IPS DF 4.7 (cell line): ENCODE measurements at regions not wholly inside any gene's neighbourhood (a gene's known extent, or its start where the extent isn't known, plus 50 kb on each side); places are given as distances from the start of the nearest gene placed in this dataset.
"Not testable (repeated sequence)": the region's sequence is repeated elsewhere in the genome, so short reads cannot be mapped to it uniquely, and the experiment has no call there.

Experiments
- DNase-seq: peaks from one replicate; pipeline ENCODE4 v3.0.0-alpha.2; 2013; ENCODE audit warnings: low spot score; ENCODE audit errors: extremely low read depth

- DNase-seq = no peak
Measured at GRCh38 chr2:6109831-6110230, 417.6 kb downstream of the SOX11 start.

GRCh38 chr2:6111781-6112261 is 419.6 kb downstream of the SOX11 start:
- no peak for DNase-seq

- DNase-seq = no peak
Measured at GRCh38 chr2:6113786-6114185, 421.6 kb downstream of the SOX11 start.

GRCh38 chr2:6127718-6128117 is 435.5 kb downstream of the SOX11 start:
- DNase-seq = no peak

- DNase-seq = no peak
Measured at GRCh38 chr2:6139142-6139541, 447.0 kb downstream of the SOX11 start.

- no peak for DNase-seq
Measured at GRCh38 chr2:6139916-6140315, 447.7 kb downstream of the SOX11 start.

- DNase-seq = no peak
Measured at GRCh38 chr2:6140509-6140908, 448.3 kb downstream of the SOX11 start.

GRCh38 chr2:6143812-6144211 is 451.6 kb downstream of the SOX11 start:
- DNase-seq = no peak

- not testable (repeated sequence) for DNase-seq
Measured at GRCh38 chr2:6147215-6147614, 455.0 kb downstream of the SOX11 start.

- no peak for DNase-seq
Measured at GRCh38 chr2:6148882-6149281, 456.7 kb downstream of the SOX11 start.

- no peak for DNase-seq
Measured at GRCh38 chr2:6159606-6160005, 467.4 kb downstream of the SOX11 start.

- no peak for DNase-seq
Measured at GRCh38 chr2:6163932-6164331, 471.7 kb downstream of the SOX11 start.

GRCh38 chr2:6164986-6165747 is 473.0 kb downstream of the SOX11 start:
- no peak for DNase-seq

- no peak for DNase-seq
Measured at GRCh38 chr2:6167592-6168138, 475.5 kb downstream of the SOX11 start.

GRCh38 chr2:6168485-6168884 is 476.3 kb downstream of the SOX11 start:
- no peak for DNase-seq

- no peak for DNase-seq
Measured at GRCh38 chr2:6171294-6171693, 479.1 kb downstream of the SOX11 start.

- DNase-seq = no peak
Measured at GRCh38 chr2:6177811-6178210, 485.6 kb downstream of the SOX11 start.

GRCh38 chr2:6181525-6181924 is 489.3 kb downstream of the SOX11 start:
- no peak for DNase-seq

- DNase-seq = no peak
Measured at GRCh38 chr2:6181926-6182325, 489.7 kb downstream of the SOX11 start.

- no peak for DNase-seq
Measured at GRCh38 chr2:6183226-6183625, 491.0 kb downstream of the SOX11 start.

- no peak for DNase-seq
Measured at GRCh38 chr2:6184532-6185292, 492.5 kb downstream of the SOX11 start.
